ENCODE measurements at regions not wholly inside any gene's neighbourhood (a gene's known extent, or its start where the extent isn't known, plus 50 kb on each side); places are given as distances from the start of the nearest gene placed in this dataset.

- TF ChIP-seq CTCF (IDR thresholded peaks at IDR 0.05) (no peak), EZH2 (IDR thresholded peaks at IDR 0.05; ENCODE audit: borderline replicate concordance, insufficient read depth, low read depth, low read length, poor library complexity, severe bottlenecking) (no peak)
Observed at GRCh38 chr7:46201961-46202360, 280.9 kb upstream of the IGFBP3 start.
